Fibroblast of lung (primary cell): ENCODE measurements at regions not wholly inside any gene's neighbourhood (a gene's known extent, or its start where the extent isn't known, plus 50 kb on each side); places are given as distances from the start of the nearest gene placed in this dataset.

Experiments used
- CTCF ChIP-seq, 2 donors: IDR thresholded peaks in 1 of 2; conservative IDR thresholded peaks in 1 of 2; 1 replicate in 1 of 2; 2 replicates in 1 of 2; pipeline ENCODE4 v1.5.1; 2011 to 2012; ENCODE audit warnings: low read length in 2 of 2, control low read depth in 1 of 2, inconsistent platforms in 1 of 2, low read depth in 1 of 2, mild to moderate bottlenecking in 1 of 2
- EZH2 ChIP-seq: IDR thresholded peaks from 2 replicates; pipeline ENCODE4 v1.5.1; 2012; ENCODE audit warnings: low read length, control low read depth, mild to moderate bottlenecking; ENCODE audit errors: missing control alignments

DNA sequence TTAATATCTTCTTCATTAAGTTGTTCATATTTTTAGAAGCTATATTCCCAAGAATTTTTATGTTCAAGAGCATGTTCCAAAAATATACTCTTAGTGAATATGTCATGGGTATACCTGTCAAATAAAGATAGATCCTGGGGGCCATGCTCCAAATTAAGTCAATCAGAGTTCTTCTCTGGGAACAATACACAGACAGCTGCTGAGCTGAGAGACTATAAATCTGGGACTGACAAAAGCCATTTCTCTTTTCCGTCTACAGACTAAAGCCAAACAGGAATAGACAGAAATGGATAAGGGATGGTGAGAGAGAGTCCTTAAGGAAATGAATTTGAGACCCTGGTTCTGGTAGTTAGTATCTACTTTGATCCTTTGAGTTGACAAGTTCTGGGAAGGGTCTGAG, 465.1 kb upstream of the RASGRP1 start:
- TF ChIP-seq EZH2 (no peak), CTCF (conservative IDR thresholded peaks at IDR 0.05 in 1 of 2, IDR thresholded peaks at IDR 0.05 in 1 of 2; ENCODE audit: low read depth in 1 of 2, low read length in 2 of 2) (no peak)
